Activated B cell treated with CpG ODN at 0.5 μM for 24 hours (primary cell): ENCODE measurements at regions not wholly inside any gene's neighbourhood (a gene's known extent, or its start where the extent isn't known, plus 50 kb on each side); places are given as distances from the start of the nearest gene placed in this dataset.

ENCODE experiments used
- ATAC-seq: fragments of 200-7000 bp; cut with Tn5 transposase; one replicate; pipeline ENCODE4 v1.10.0; 2021; ENCODE audit warnings: low read depth, mild to moderate bottlenecking, moderate library complexity
- CTCF ChIA-PET: fragments of 350-600 bp; sonication (Branson Sonifier 250); formaldehyde crosslinking; loops from one replicate; lab custom pipeline; 2021; ENCODE audit warnings: antibody characterized with exemption; lab: Charles Lee
- POLR2A ChIA-PET: fragments of 350-600 bp; sonication (Branson Sonifier 250); formaldehyde crosslinking; loops from one replicate; lab custom pipeline; 2021; ENCODE audit warnings: antibody characterized with exemption; lab: Charles Lee
- DNase-seq: peaks from one replicate; pipeline ENCODE4 v3.0.0; 2022
- H3K27ac Mint-ChIP-seq: one replicate; pipeline ENCODE4 v1.8.0; 2020; ENCODE audit warnings: mixed read lengths
- H3K27me3 Mint-ChIP-seq: one replicate; pipeline ENCODE4 v1.8.0; 2021; ENCODE audit warnings: mixed read lengths
- H3K36me3 Mint-ChIP-seq: one replicate; pipeline ENCODE4 v1.8.0; 2021; ENCODE audit warnings: low read depth, mixed read lengths
- H3K4me1 Mint-ChIP-seq: one replicate; pipeline ENCODE4 v1.8.0; 2021; ENCODE audit warnings: mixed read lengths
- H3K4me3 Mint-ChIP-seq: one replicate; pipeline ENCODE4 v1.8.0; 2020; ENCODE audit warnings: mild to moderate bottlenecking, mixed read lengths
- H3K9me3 Mint-ChIP-seq: one replicate; pipeline ENCODE4 v1.8.0; 2020; ENCODE audit warnings: mixed read lengths
- intact Hi-C: fragments of 100-400 bp; cut with micrococcal nuclease; formaldehyde crosslinking; loops from one replicate; pipeline ENCODE4 v1.15.1; 2024
- TF ChIP-seq, protein P1 (sequence below): fragments of 200-600 bp; IDR thresholded peaks from one replicate; pipeline ENCODE4 v1.8.0; 2022; ENCODE audit warnings: antibody characterized with exemption, mild to moderate bottlenecking

- ChIA-PET CTCF (no interaction called here), POLR2A (no interaction called here)
- H3K9me3 Mint-ChIP-seq = no peaks in the 10 kb centered on the region
- DNase-seq = no peak
- ATAC-seq = no peak
- H3K27ac Mint-ChIP-seq = no peak overlapping the region
- peaks cover 2% of the 10 kb centered on the region for H3K27me3 Mint-ChIP-seq
- no peaks in the 10 kb centered on the region for H3K36me3 Mint-ChIP-seq
- TF ChIP-seq, protein P1, sequence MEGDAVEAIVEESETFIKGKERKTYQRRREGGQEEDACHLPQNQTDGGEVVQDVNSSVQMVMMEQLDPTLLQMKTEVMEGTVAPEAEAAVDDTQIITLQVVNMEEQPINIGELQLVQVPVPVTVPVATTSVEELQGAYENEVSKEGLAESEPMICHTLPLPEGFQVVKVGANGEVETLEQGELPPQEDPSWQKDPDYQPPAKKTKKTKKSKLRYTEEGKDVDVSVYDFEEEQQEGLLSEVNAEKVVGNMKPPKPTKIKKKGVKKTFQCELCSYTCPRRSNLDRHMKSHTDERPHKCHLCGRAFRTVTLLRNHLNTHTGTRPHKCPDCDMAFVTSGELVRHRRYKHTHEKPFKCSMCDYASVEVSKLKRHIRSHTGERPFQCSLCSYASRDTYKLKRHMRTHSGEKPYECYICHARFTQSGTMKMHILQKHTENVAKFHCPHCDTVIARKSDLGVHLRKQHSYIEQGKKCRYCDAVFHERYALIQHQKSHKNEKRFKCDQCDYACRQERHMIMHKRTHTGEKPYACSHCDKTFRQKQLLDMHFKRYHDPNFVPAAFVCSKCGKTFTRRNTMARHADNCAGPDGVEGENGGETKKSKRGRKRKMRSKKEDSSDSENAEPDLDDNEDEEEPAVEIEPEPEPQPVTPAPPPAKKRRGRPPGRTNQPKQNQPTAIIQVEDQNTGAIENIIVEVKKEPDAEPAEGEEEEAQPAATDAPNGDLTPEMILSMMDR = no peak
- no peak overlapping the region for H3K4me3 Mint-ChIP-seq
- intact Hi-C loops = no loop called here
- H3K4me1 Mint-ChIP-seq = no peaks in the 10 kb centered on the region
Measured at GRCh38 chr20:10137032-10137431, 81.6 kb upstream of the SNAP25 start.

DNA sequence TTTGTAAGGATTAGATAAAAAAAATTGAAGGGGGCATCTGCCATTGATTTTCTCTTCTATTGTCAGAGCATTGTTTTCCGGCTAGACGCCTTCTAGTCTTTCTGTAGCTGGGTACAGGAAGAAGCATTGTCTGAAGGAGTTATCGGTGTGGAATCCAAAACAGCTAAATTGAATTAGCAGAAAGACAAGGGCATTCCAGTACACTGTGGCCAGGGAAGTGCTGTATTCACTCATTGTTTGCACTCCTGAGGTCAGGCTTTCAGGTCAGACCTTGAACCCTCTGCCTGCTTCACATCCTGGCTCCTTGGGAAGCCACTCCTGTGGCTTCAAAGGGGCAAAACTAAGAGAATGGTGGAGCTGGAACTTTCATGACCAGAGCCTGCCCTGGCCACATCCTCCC, 81.1 kb upstream of the SNAP25 start:
- Mint-ChIP-seq H3K27me3 (peaks cover 2% of the 10 kb centered on the region), H3K4me1 (no peaks in the 10 kb centered on the region), H3K9me3 (no peaks in the 10 kb centered on the region), H3K36me3 (no peaks in the 10 kb centered on the region), H3K27ac (no peak overlapping the region), H3K4me3 (no peak overlapping the region)
- TF ChIP-seq, protein P1 = no peak
- CTCF ChIA-PET = interaction anchor here (0.6 kb wide), 1 partner anchor 1181 kb away, joined by 3 read pairs; no protein-coding TSS in a partner anchor
- ATAC-seq (no peak), DNase-seq (no peak)
- POLR2A ChIA-PET = no interaction called here
- intact Hi-C loops = no loop called here

DNA sequence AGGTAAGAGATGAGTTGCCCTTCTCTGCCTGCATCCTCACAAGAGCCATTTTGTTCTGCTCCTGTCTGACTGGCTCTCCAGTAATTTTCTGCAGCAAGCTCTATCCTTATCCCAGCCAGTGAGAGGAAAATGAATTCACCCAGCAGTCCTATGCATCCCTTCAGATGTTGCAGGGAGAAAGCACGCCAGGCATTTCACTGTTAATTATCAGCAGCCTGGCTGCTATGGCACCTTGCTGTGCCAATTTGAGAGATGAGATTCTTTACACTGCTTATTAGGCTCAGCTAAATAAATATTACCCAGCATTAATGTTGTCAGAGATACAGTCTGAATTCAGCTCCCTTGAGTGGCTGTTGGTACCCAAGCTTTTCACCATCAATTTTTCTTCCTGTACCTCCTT, 61.1 kb upstream of the SNAP25 start:
- Mint-ChIP-seq H3K4me3 (no peak overlapping the region), H3K36me3 (no peaks in the 10 kb centered on the region), H3K9me3 (peaks cover 4% of the 10 kb centered on the region), H3K27me3 (no peaks in the 10 kb centered on the region), H3K4me1 (no peaks in the 10 kb centered on the region), H3K27ac (no peak overlapping the region)
- DNase-seq (no peak), ATAC-seq (no peak)
- ChIA-PET POLR2A (no interaction called here), CTCF (no interaction called here)
- TF ChIP-seq, protein P1 = no peak
- intact Hi-C loops = no loop called here

DNA sequence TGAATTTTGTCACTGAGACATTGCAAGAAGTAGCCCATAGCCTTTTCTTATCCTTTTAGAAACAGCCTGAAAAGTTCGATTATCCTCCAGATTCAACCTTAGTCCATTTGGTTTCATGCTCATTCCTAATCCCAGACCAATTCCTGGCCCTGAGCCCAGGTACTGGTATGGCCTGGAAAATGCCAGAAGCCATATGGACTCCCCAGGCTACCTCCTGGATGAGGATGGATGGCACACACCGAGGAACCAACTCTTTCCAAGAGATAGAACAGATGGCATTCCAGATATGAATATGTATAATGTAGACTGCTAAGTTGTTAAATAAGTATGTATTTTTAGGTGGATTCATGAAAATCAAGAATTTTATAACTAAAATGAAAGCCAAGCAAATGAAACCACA, 51.6 kb upstream of the SNAP25 start:
- ChIA-PET POLR2A (no interaction called here), CTCF (no interaction called here)
- no peaks in the 10 kb centered on the region for H3K4me1 Mint-ChIP-seq
- DNase-seq (no peak), ATAC-seq (no peak)
- peaks cover 13% of the 10 kb centered on the region for H3K27me3 Mint-ChIP-seq
- H3K36me3 Mint-ChIP-seq = no peaks in the 10 kb centered on the region
- intact Hi-C loops = no loop called here
- peaks cover 13% of the 10 kb centered on the region for H3K9me3 Mint-ChIP-seq
- no peak overlapping the region for H3K27ac Mint-ChIP-seq
- TF ChIP-seq, protein P1 = no peak
- no peak overlapping the region for H3K4me3 Mint-ChIP-seq

GRCh38 chr20:10167594-10167993, 51.0 kb upstream of the SNAP25 start:
- ChIA-PET CTCF (no interaction called here), POLR2A (no interaction called here)
- peaks cover 13% of the 10 kb centered on the region for H3K9me3 Mint-ChIP-seq
- DNase-seq (no peak), ATAC-seq (no peak)
- no peaks in the 10 kb centered on the region for H3K36me3 Mint-ChIP-seq
- TF ChIP-seq, protein P1 = no peak
- peaks cover 2% of the 10 kb centered on the region for H3K4me1 Mint-ChIP-seq
- H3K4me3 Mint-ChIP-seq = no peak overlapping the region
- intact Hi-C loops = no loop called here
- no peak overlapping the region for H3K27ac Mint-ChIP-seq
- peaks cover 15% of the 10 kb centered on the region for H3K27me3 Mint-ChIP-seq
